HL-60 (cell line): ENCODE measurements at regions not wholly inside any gene's neighbourhood (a gene's known extent, or its start where the extent isn't known, plus 50 kb on each side); places are given as distances from the start of the nearest gene placed in this dataset.
"Not testable (repeated sequence)": the region's sequence is repeated elsewhere in the genome, so short reads cannot be mapped to it uniquely, and the experiment has no call there.

Source experiments
- DNase-seq, 2 experiments: peaks; one replicate each; pipeline ENCODE4 v3.0.0-alpha.2; 2010 to 2020; ENCODE audit warnings: low read depth in 1 of 2, low spot score in 1 of 2
- H3K27ac ChIP-seq: fragments of 250-450 bp; sonication (Bioruptor Pico); replicated peaks from 2 replicates; pipeline ENCODE4 v1.5.1; 2020; ENCODE audit warnings: mild to moderate bottlenecking, moderate library complexity
- H3K27me3 ChIP-seq: fragments of 250-450 bp; sonication (Bioruptor Pico); 2 replicates; pipeline ENCODE4 v1.5.1; 2021; ENCODE audit warnings: mild to moderate bottlenecking, moderate library complexity; ENCODE audit not compliant: insufficient read depth, poor library complexity, severe bottlenecking
- H3K4me3 ChIP-seq: replicated peaks from 2 replicates; pipeline ENCODE4 v1.5.1; 2011; ENCODE audit warnings: mild to moderate bottlenecking, control low read depth, low read length; ENCODE audit not compliant: insufficient read depth
- GABPA ChIP-seq: IDR thresholded peaks from 2 replicates; pipeline ENCODE4 v1.6.1; 2012; ENCODE audit warnings: low read depth
- POLR2AphosphoS5 ChIP-seq: IDR thresholded peaks from 2 replicates; pipeline ENCODE4 v1.6.1; 2012; ENCODE audit warnings: low read depth
- REST ChIP-seq: IDR thresholded peaks from 2 replicates; pipeline ENCODE4 v1.6.1; 2012; ENCODE audit warnings: low read depth; ENCODE audit not compliant: insufficient replicate concordance
- SPI1 ChIP-seq: IDR thresholded peaks from 2 replicates; pipeline ENCODE4 v1.6.1; 2012; ENCODE audit warnings: low read depth, mild to moderate bottlenecking, borderline replicate concordance
- TF ChIP-seq, protein P1 (sequence below): IDR thresholded peaks from one replicate; pipeline ENCODE4 v1.5.1; 2011; ENCODE audit warnings: low read length, control low read depth, inconsistent platforms; ENCODE audit not compliant: insufficient read depth

DNA sequence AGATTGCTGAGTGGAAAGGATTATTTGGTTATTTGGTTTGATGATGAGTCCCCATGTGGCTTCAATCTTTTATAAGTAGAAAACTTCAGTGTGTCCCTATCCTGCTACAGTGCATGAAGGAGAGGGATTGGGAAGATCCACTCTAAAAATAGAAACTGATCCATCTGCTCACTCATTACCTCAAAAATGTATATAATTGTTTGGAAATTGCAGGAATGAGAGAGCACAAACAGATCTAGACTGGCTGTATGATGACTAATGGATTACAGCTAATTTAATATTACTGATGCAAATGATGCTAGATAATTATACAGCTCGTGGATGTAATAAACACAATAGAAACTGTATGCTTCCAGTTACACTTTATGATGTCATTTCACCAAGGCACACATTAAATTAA is 625.3 kb upstream of the PRR20A start:
- no peaks in the 10 kb centered on the region for H3K27me3 ChIP-seq
- H3K4me3 ChIP-seq = no peak overlapping the region
- TF ChIP-seq POLR2AphosphoS5 (no peak), GABPA (no peak), SPI1 (no peak), REST (no peak)
- TF ChIP-seq, protein P1, sequence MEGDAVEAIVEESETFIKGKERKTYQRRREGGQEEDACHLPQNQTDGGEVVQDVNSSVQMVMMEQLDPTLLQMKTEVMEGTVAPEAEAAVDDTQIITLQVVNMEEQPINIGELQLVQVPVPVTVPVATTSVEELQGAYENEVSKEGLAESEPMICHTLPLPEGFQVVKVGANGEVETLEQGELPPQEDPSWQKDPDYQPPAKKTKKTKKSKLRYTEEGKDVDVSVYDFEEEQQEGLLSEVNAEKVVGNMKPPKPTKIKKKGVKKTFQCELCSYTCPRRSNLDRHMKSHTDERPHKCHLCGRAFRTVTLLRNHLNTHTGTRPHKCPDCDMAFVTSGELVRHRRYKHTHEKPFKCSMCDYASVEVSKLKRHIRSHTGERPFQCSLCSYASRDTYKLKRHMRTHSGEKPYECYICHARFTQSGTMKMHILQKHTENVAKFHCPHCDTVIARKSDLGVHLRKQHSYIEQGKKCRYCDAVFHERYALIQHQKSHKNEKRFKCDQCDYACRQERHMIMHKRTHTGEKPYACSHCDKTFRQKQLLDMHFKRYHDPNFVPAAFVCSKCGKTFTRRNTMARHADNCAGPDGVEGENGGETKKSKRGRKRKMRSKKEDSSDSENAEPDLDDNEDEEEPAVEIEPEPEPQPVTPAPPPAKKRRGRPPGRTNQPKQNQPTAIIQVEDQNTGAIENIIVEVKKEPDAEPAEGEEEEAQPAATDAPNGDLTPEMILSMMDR = no peak
- H3K27ac ChIP-seq = no peak overlapping the region
- DNase-seq = no peak

GRCh38 chr13:56528040-56528790 is 612.5 kb upstream of the PRR20A start:
- TF ChIP-seq, protein P1 = no peak
- Histone ChIP-seq H3K27me3 (no peaks in the 10 kb centered on the region), H3K4me3 (no peak overlapping the region), H3K27ac (no peak overlapping the region)
- DNase-seq = no peak

DNA sequence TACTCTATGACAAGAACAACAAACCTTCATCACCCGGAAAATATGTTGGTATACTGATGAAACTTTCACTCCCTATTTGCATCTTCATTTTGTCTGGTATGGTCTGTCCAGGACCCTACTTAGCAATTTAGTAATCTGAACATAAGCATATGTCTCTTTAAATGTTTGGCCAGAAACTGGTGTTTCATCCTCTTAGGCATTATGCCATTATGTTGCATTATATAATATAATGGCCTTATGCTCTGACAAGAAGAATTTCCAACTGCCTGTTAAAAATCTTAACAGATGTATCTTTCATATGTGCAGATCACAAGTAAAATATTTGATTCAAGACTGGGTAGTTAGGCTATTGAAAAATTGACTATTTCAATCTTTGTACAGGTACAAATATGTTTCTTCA is 610.6 kb upstream of the PRR20A start:
- no peak for TF ChIP-seq SPI1
- no peak for DNase-seq
- Histone ChIP-seq H3K4me3 (no peak overlapping the region), H3K27ac (no peak overlapping the region), H3K27me3 (no peaks in the 10 kb centered on the region)

DNA sequence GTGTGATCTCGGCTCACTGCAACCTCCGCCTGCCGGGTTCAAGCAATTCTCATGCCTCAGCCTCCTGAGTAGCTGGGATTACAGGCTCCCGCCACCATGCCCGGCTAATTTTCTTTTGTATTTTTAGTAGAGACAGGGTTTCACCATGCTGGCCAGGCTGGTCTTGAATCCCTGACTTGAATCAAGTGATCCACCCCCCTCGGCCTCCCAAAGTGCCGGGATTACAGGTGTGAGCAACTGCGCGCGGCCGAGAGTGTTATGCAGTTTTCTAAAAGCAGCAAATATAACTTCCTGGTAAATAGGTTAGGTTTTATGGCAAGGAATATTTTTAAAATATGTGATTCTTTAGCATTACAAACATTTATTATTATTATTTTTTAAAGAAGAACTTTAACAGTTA is 592.8 kb upstream of the PRR20A start:
- DNase-seq, H3K4me3 ChIP-seq, H3K27me3 ChIP-seq, H3K27ac ChIP-seq: not testable (repeated sequence)

GRCh38 chr13:56558698-56559320 is 581.9 kb upstream of the PRR20A start:
- no peaks in the 10 kb centered on the region for H3K27me3 ChIP-seq

More at GRCh38 chr13:56558698-56559320, 581.9 kb upstream of the PRR20A start:
- H3K4me3 ChIP-seq = no peak overlapping the region
- TF ChIP-seq REST = no peak
- TF ChIP-seq GABPA = no peak
- no peak for TF ChIP-seq POLR2AphosphoS5
- TF ChIP-seq, protein P1 = no peak
- no peak for TF ChIP-seq SPI1
- DNase-seq = no peak
- no peak overlapping the region for H3K27ac ChIP-seq
